ENCODE measurements at regions not wholly inside any gene's neighbourhood (a gene's known extent, or its start where the extent isn't known, plus 50 kb on each side); places are given as distances from the start of the nearest gene placed in this dataset.

DNA sequence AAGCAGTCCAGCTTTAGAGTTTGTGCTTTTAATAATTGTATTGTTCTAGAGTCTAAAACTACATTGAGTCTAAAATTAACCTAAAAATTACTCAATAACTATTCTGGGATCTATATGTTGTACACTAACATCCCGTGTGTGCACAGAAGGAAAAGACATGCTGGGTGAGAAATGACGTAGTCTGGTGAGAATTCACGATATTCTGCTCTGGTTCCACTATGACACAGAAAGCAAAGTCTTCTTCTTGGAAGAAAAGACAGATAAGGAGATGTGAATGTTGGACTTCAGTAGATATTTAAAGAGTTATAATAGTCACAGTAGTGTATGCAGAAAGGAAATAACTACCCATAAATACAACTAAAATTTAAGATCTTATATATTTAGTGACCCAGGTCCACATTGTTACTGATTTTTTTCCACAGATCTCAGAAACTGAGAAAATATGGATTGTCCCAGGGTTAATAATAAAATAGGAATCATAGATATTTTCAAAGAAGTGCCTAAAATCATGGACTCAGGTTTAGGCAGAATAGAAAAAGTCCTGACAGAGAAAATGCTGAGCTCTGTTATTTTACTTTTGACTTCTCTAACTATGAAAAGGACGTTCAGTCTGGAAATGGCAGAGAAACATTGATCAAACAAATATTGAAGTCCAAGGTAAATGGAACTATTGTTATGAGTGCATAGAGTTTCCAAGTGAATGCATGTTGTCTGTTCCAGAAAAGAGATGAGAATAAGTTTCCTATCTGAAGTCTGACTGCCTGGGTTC is 170.7 kb downstream of the ANKRD50 start:
- DNase-seq (ENCODE audit: low read depth in 1 of 2, low spot score in 1 of 2): no peak

DNA sequence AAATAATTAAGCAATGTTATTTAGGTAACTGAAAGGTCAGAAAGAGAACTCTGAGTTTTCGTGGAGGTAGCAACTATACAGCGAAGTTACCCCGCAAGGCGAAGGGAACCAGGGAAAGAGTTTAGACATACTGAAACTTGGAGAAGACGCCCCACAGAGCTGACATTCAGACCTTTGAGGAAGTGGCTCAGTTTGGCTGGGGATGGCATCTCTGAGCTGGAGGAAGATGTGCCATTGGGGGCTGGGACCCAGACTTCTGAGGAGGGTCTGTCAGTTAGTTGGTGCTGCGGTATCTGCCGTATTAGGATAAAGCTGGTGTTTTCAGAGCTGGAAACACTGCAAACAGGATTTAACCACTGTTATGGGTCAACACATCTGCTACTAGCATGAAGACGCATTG is 156.6 kb downstream of the ANKRD50 start:
- DNase-seq (ENCODE audit: low read depth in 1 of 2, low spot score in 1 of 2): no peak

DNA sequence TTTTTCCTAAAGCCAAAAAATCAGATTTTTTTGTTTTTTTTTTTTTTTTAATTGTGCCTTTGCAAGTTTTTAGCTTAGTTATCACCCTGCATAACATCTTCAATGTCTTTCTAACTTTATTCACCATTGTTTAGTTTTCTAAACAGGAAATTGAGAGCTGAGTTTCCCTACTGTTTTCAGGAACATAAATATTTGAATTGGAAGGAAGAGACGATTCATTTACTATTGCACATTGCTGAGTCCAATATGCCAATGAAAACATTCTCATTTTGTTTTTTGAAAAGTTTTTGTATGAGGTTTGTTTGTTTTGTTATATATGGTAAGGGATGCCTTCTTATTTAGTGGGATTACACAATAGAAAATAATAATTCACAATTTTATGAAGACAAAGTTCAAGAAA is 148.4 kb downstream of the ANKRD50 start:
- DNase-seq (ENCODE audit: low read depth in 1 of 2, low spot score in 1 of 2): no peak

DNA sequence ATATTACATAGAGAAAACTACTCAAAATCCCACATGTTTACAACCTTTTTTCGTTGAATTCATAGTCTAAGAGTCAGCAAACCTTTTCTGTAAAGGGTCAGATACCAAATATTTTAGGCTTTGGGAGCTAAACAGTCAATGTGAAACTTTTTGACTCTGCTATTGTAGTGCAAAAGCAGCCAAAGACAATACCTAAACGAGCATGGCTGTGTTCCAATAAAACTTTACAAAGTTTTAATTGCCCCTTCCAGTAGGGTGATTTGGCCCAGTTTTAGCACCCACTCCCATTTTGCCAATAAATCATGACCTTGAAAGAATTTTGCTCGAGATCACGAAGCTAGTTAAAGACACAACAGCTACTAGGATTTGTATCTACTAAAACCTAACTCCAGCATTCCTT is 147.2 kb downstream of the ANKRD50 start:
- no peak for DNase-seq (ENCODE audit: low read depth in 1 of 2, low spot score in 1 of 2)

DNA sequence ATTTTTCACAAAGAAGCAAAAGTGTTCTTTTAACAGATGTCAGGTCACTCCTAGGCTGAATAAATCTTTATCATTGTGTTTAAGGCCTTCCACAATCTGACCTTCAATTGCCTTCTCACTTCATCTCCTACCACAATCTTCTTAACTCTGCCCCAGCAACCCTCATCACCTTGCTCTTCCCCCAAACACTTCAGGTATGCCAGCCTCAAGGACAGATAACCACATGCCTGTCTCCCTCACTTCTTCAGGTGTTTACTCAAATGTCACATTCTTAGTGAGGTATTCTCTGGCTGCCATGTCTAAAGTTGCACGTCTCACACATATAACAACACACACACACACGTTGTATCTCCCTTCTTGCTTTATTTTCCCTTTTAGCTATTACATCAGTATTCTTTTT is 146.5 kb downstream of the ANKRD50 start:
- DNase-seq (ENCODE audit: low read depth in 1 of 2, low spot score in 1 of 2): no peak

DNA sequence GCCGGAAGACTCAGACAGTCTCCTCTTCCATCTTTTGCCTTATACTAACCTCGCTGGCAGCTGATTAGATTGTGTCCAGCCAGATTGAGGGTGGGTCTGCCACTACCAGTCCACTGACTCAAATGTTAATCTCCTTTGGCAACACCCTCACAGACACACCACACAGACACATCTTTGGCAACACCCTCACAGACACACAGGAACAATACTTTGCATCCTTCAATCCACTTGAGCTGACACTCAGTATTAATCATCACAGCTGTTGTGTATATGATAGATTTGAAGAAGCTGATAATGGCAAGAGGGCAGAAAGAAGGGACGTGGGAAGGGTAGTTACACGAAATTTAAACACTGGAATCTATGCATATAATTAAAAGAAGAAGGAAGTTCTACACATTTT is 139.5 kb downstream of the ANKRD50 start:
- DNase-seq (ENCODE audit: low read depth in 1 of 2, low spot score in 1 of 2): no peak

DNA sequence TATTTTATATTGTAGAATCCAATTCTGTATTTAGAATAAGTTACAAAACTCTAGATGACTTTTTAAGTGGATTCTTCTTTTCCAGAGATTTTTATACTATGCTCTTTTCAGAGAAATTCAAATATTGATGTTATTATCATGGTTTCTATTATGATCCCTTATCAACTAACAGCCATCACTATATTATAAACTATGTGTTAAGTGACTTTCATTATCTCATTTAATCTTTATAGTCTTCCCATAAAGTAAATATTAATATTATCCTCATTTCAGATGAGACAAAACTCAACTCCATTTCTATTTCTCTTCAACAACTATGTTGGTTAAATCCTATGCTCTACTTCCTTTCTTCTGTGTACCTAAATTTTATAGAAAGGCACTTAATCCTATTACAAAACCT is 132.6 kb downstream of the ANKRD50 start:
- DNase-seq (ENCODE audit: low read depth in 1 of 2, low spot score in 1 of 2): no peak

DNA sequence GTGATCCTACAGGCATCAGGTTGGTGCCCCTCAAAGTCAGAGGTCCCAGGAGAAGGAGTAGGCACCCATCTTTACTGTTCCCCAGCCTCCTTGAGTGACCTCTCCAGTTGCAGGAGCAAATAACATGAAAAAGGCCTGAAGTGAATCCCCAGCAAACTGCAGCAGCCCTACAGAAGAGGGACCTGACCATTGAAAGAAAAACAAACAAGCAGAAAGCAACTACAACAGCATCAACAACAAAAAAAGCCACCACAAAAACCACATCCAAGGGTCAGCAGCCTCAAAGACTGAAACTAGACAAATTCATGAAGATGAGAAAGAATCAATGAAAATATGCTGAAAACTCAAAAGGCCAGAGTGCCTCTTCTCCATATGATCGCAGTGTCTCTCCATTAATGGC is 128.7 kb downstream of the ANKRD50 start:
- DNase-seq (ENCODE audit: low read depth in 1 of 2, low spot score in 1 of 2): no peak

DNA sequence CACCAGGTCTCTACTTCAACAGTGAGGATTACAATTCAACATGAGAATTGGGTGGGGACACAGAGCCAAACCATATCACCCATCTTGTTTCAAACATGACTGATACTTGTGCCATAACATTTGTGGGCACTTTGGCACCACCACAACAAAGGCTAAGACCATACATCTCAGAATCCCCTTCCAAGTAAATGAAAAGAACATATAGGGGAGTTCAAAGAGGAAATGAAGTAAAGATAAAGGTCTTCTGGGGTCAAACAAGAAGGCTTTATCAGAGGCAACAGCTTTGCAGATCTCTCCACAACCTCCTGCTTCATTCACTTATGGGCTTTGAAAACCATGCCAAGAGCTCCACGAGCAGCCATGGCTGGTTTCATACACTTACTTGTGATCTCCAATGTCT is 122.7 kb downstream of the ANKRD50 start:
- DNase-seq (ENCODE audit: low read depth in 1 of 2, low spot score in 1 of 2): no peak

DNA sequence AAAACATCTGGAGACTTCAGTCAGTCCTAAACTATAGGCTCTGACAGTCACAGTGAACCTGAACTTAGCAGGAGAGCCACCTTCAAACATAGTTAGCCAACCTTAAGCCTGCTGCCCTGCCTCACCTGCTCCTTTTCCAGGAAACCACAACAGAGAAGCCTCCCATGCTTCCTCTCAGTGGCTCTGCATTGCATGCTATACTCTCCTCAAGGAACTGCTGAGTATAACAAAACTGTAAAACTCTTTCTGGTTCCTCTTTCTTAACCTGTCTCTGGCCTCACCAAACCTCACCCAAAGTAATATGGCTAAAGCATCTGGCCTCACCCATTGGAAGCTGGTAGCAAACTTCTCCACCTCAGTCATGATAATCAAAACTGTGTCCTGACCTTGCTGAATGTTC is 122.1 kb downstream of the ANKRD50 start:
- no peak for DNase-seq (ENCODE audit: low read depth in 1 of 2, low spot score in 1 of 2)

DNA sequence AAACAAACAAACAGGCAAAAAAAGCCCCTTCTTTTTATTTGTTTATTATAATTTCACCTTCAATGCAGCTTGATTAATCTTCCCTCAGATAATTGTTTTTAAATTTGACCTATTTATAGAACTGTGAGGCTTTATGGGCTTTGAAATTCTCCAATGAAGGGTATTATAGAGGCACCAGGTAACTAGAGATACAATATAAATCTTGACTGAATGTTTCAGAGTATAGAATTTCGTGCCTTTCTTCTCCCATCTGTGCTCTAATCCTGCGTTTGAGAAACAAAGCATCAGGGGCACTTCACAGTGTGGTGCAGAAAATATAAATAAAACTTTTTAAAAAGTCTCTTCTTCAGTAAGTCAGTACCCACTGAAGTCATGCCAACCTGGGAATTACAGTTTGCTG is 120.9 kb downstream of the ANKRD50 start:
- no peak for DNase-seq (ENCODE audit: low read depth in 1 of 2, low spot score in 1 of 2)

DNA sequence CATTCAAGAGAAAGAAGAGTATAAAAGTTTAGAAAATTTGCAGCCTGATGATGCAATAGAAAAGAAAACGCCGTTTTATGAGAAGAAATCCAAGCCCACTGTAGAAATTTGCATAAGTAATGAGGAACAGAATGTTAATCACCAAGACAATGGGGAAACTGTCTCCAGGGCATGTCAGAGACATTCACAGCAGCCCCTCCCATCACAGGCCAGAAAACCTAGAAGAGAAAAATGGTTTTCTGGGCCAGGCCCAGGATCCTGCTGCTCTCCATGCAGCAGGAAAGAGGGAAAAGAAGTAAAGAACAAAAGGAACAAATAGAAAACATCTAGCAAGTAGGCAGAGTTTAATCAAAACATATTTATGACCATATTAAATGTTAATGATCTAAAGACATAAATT is 119.0 kb downstream of the ANKRD50 start:
- DNase-seq (ENCODE audit: low read depth in 1 of 2, low spot score in 1 of 2): no peak

DNA sequence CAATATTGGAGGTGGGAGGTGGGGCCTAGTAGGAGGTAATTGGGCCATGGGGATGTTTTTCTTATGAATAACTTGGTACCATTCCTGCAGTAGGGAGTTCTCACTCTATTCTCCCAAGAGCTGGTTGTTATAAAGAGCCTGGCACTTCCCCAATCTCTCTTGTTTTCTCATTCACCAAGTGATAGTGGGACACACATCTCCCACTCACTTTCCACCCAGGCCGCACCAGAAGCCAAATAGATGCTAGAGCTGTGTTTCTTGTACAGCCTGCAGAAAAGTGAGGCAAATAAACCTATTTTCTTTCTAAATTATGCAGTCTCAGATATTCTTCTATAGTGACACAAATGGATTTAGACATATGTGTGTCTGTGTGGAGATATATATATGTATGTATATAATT is 117.6 kb downstream of the ANKRD50 start:
- DNase-seq (ENCODE audit: low read depth in 1 of 2, low spot score in 1 of 2): no peak

DNA sequence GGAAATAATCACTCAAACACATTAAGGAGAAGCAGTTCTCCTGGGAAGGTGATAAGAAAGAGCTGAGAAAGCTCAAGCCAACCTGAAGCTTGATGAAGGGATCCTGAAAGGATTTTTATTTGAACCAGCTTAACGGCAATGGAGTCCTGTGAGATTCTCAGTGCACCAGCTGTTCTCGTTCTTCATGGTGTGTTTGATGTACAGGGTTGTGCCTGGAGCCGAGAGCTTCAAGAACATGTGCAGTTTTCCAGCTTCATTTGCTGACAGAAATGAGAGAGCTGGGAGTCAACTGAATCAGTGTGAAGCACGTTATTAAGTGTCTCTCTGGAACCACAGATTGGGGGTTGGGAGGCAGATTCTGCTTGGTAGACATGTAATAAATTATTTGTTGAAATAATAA is 115.7 kb downstream of the ANKRD50 start:
- no peak for DNase-seq (ENCODE audit: low read depth in 1 of 2, low spot score in 1 of 2)

DNA sequence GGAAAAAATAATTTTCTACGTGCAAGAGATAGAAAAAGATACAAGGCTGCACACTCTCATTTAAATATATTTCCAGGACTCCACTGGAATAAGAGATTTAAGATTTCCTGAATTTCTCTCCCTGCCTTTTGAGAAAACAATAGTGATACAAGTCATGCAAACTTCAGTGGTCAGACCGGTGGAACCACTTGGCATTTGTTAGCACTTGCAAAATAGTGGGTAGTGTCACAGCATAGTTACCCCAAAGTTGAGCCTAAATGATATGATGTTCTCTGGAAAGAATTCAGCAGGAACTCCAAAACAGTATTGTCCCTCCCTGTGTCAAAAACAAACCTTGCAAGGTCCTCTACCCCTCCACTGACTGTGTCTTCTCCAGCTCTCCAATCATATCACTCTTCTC is 102.3 kb downstream of the ANKRD50 start:
- no peak for DNase-seq (ENCODE audit: low read depth in 1 of 2, low spot score in 1 of 2)
